GM13976 (cell line): ENCODE measurements at regions not wholly inside any gene's neighbourhood (a gene's known extent, or its start where the extent isn't known, plus 50 kb on each side); places are given as distances from the start of the nearest gene placed in this dataset.

ENCODE experiments used
- DNase-seq: peaks from one replicate; pipeline ENCODE4 v3.0.0; 2012; ENCODE audit warnings: low spot score
- in situ Hi-C: fragments of 300-500 bp; cut with MboI; formaldehyde crosslinking; loops from one replicate; pipeline ENCODE4 v1.12.0; 2022; ENCODE audit warnings: low sequenced_read_pairs, mixed read lengths, inconsistent platforms; ENCODE audit not compliant: unreplicated experiment
- TF ChIP-seq, protein P1 (sequence below): IDR thresholded peaks from 2 replicates; pipeline ENCODE4 v1.5.1; 2012; ENCODE audit warnings: borderline replicate concordance, mild to moderate bottlenecking; ENCODE audit not compliant: insufficient read depth; ENCODE audit errors: extremely low read depth, missing control alignments, control extremely low read depth

- TF ChIP-seq, protein P1, sequence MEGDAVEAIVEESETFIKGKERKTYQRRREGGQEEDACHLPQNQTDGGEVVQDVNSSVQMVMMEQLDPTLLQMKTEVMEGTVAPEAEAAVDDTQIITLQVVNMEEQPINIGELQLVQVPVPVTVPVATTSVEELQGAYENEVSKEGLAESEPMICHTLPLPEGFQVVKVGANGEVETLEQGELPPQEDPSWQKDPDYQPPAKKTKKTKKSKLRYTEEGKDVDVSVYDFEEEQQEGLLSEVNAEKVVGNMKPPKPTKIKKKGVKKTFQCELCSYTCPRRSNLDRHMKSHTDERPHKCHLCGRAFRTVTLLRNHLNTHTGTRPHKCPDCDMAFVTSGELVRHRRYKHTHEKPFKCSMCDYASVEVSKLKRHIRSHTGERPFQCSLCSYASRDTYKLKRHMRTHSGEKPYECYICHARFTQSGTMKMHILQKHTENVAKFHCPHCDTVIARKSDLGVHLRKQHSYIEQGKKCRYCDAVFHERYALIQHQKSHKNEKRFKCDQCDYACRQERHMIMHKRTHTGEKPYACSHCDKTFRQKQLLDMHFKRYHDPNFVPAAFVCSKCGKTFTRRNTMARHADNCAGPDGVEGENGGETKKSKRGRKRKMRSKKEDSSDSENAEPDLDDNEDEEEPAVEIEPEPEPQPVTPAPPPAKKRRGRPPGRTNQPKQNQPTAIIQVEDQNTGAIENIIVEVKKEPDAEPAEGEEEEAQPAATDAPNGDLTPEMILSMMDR = no peak
- DNase-seq = no peak
- in situ Hi-C loops = no loop called here
Observed at GRCh38 chr1:229153955-229154548, 116.9 kb upstream of the RAB4A start.

DNA sequence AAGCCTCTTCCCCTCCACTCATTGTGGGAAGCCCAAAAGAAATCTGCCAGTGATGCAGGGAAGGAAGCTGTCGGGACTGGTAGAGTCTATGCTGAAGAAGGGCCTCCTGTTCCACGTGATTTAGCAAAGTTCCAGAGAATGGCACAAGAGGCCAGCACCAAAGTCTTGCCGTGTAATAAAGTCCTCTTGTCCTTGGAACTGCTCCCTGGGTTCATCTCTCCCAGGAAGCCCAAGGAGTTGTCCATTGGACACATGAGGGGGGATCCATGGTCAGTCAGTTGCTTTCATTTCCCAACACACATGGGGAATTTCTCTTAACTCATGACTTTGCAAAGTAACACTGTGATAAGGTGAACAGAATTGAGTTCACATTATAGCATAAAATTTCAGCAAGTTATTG, 116.1 kb upstream of the RAB4A start:
- in situ Hi-C loops = no loop called here
- DNase-seq = no peak
- TF ChIP-seq, protein P1 = no peak

GRCh38 chr1:229155472-229155871, 115.4 kb upstream of the RAB4A start:
- no peak for DNase-seq
- TF ChIP-seq, protein P1 = no peak
- in situ Hi-C loops = no loop called here

DNA sequence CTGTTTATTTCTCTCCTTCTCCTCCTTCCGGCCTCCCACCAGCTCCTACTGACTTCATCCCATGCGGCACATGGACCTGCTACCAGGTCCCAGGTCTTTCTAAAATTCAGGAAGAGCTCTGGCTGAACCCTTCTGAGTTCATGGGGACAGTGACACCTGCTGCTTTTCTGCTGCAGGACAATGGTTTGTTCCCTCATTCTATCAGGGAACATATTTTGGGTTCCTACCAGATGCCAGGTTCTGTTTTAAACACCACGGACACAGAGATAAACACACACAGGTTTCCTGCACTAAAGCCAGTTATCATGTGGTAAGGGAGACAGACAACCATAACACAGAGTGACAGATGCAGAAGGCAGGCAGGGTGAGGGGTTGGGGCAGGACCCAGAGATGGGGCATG, 114.0 kb upstream of the RAB4A start:
- TF ChIP-seq, protein P1 = no peak
- DNase-seq = no peak
- in situ Hi-C loops = no loop called here

GRCh38 chr1:229157480-229157879, 113.4 kb upstream of the RAB4A start:
- in situ Hi-C loops = no loop called here
- TF ChIP-seq, protein P1 = no peak
- no peak for DNase-seq

DNA sequence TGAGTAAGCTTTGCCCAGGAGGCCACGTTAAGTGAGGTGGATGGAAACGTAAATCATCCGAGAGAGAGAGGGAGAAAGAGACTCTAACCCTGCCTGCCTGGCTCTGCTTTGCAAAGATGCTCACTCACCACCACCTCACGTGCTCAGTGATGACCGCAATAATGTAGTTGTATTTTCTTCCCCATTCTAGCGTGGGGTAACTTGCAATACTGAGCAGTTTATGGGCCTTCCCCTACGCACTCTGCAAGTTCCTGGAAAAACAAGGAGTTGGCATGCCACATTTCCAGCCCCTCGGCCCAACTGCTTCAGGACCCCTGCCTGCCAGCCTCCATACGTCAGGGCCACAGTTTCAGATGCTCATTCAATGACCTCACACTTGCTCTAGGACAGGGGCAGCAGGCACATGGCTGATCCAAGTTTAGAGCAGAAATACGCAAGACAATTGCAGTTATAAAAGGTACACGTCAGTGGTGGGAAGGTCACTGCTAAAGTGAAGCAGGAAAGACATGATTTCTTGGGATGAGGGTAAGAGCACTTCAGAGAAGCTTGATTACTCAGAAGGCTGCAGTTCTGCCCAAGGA, 112.5 kb upstream of the RAB4A start:
- in situ Hi-C loops = no loop called here
- TF ChIP-seq, protein P1 = no peak
- DNase-seq = no peak
